Naive thymus-derived CD8-positive, alpha-beta T cell (primary cell): ENCODE measurements at regions not wholly inside any gene's neighbourhood (a gene's known extent, or its start where the extent isn't known, plus 50 kb on each side); places are given as distances from the start of the nearest gene placed in this dataset.
A peak's percentile ranks its signal among the peaks of the same experiment; 100 is the strongest.
"Not testable (repeated sequence)": the region's sequence is repeated elsewhere in the genome, so short reads cannot be mapped to it uniquely, and the experiment has no call there.

Experiments used
- ATAC-seq, 2 donors: fragments of 150-1000 bp; cut with Tn5 transposase in 1 of 2; sonication (Bioruptor Pico), chemical (Tn5 transposase) in 1 of 2; 1 replicate in 1 of 2; 2 replicates in 1 of 2; pipeline ENCODE4 v1.10.0; 2021; ENCODE audit warnings: mild to moderate bottlenecking in 2 of 2, moderate library complexity in 2 of 2
- POLR2A ChIA-PET: fragments of 350-600 bp; sonication (Branson Sonifier 250); formaldehyde crosslinking; loops from one replicate; lab custom pipeline; 2021; ENCODE audit warnings: antibody characterized with exemption; lab: Charles Lee
- DNase-seq, 10 donors: peaks; one replicate each; pipeline versions ENCODE4 v3.0.0 to v3.0.0-alpha.2; 2020 to 2022
- H3K27ac Mint-ChIP-seq, 10 donors: one replicate each; pipeline ENCODE4 v1.8.0; 2020 to 2022; ENCODE audit warnings: mild to moderate bottlenecking in 10 of 10, mixed read lengths in 10 of 10, moderate library complexity in 4 of 10, inconsistent platforms in 1 of 10
- H3K27me3 Mint-ChIP-seq, 5 donors: one replicate each; pipeline ENCODE4 v1.8.0; 2021 to 2022; ENCODE audit warnings: mixed read lengths in 5 of 5
- H3K36me3 Mint-ChIP-seq, 3 donors: one replicate each; pipeline ENCODE4 v1.8.0; 2020 to 2022; ENCODE audit warnings: mixed read lengths in 3 of 3, mild to moderate bottlenecking in 2 of 3, inconsistent platforms in 1 of 3
- H3K4me1 Mint-ChIP-seq, 4 donors: one replicate each; pipeline ENCODE4 v1.8.0; 2021 to 2022; ENCODE audit warnings: mixed read lengths in 4 of 4
- H3K4me3 Mint-ChIP-seq, 10 donors: one replicate each; pipeline ENCODE4 v1.8.0; 2020 to 2022; ENCODE audit warnings: mild to moderate bottlenecking in 10 of 10, mixed read lengths in 10 of 10, moderate library complexity in 6 of 10, inconsistent platforms in 1 of 10
- H3K9me3 Mint-ChIP-seq, 9 donors: one replicate each; pipeline ENCODE4 v1.8.0; 2020 to 2022; ENCODE audit warnings: mixed read lengths in 9 of 9, mild to moderate bottlenecking in 3 of 9, inconsistent platforms in 1 of 9, moderate library complexity in 1 of 9

DNA sequence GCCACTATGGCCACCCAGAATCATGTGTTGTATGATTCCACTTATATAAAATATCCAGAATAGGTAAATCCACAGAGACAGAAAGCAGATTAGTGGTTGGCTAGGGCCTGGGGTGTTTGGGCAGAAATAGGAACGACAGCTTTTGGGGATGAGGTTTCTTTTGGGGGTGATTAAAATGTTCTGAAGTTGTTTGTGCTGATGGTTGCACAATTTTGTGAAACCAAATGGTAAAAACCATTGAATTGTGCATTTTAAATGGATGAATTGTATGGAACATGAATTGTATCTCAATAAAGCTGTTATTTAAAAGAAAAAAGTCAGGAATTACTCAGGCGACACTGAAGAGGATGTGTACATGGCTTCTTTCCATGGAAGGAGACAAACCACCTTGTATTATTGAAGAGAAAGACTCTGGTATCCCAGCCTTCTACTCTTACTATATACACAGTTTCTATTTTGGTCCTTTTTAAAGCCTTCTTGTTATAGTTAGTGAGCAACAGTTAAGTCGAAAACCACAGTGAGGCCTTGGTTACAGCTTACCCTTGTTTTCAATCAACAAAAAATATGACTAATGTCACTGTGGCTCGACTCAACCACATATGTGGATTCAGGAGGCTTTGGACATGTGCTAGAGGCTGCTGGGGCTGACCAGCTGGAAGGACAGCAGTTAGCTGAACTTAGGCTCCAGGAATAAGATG is 57.1 kb upstream of the KMT2E start:
- no peak for DNase-seq
- POLR2A ChIA-PET: no interaction called here
- Mint-ChIP-seq H3K27me3 (no peaks in the 10 kb centered on the region), H3K36me3 (peaks cover 0 to 2% (median 1%) of the 10 kb centered on the region in 3 donors), H3K4me1 (peaks cover 9 to 44% (median 18%) of the 10 kb centered on the region in 4 donors), H3K4me3 (peak overlapping the region in 3 of 10 donors; percentile 15 to 68 (median 65)), H3K27ac (peak overlapping the region; percentile 4 to 92 (median 83)), H3K9me3 (no peaks in the 10 kb centered on the region)
- peak; percentile 63 to 75 for ATAC-seq

GRCh38 chr7:104958371-104958865 is 55.6 kb upstream of the KMT2E start:
- Mint-ChIP-seq H3K27me3 (no peaks in the 10 kb centered on the region), H3K27ac (peak overlapping the region in 2 of 10 donors; percentile 18 to 44), H3K36me3 (peaks cover 0 to 8% (median 0%) of the 10 kb centered on the region in 3 donors), H3K9me3 (no peaks in the 10 kb centered on the region), H3K4me1 (peaks cover 9 to 52% (median 18%) of the 10 kb centered on the region in 4 donors), H3K4me3 (no peak overlapping the region)
- DNase-seq: no peak
- POLR2A ChIA-PET: no interaction called here
- ATAC-seq: no peak

DNA sequence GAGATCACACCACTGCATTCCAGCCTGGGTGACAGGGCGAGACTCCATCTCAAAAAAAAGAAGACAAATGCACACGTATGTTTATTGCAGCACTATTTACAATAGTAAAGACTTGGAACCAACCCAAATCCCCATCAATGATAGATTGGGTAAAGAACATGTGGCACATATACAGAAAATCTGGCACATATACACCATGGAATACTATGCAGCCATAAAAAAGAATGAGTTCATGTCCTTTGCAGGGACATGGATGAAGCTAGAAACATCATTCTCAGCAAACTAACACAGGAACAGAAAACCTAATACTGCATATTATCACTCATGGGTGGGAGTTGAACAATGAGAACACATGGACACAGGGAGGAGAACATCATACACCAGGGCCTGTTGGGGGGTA is 54.5 kb upstream of the KMT2E start:
- H3K9me3 Mint-ChIP-seq, POLR2A ChIA-PET, ATAC-seq, H3K4me3 Mint-ChIP-seq, H3K27me3 Mint-ChIP-seq, DNase-seq, H3K27ac Mint-ChIP-seq: not testable (repeated sequence)
- peaks cover 0 to 11% (median 2%) of the 10 kb centered on the region in 3 donors for H3K36me3 Mint-ChIP-seq
- peaks cover 9 to 56% (median 18%) of the 10 kb centered on the region in 4 donors for H3K4me1 Mint-ChIP-seq

DNA sequence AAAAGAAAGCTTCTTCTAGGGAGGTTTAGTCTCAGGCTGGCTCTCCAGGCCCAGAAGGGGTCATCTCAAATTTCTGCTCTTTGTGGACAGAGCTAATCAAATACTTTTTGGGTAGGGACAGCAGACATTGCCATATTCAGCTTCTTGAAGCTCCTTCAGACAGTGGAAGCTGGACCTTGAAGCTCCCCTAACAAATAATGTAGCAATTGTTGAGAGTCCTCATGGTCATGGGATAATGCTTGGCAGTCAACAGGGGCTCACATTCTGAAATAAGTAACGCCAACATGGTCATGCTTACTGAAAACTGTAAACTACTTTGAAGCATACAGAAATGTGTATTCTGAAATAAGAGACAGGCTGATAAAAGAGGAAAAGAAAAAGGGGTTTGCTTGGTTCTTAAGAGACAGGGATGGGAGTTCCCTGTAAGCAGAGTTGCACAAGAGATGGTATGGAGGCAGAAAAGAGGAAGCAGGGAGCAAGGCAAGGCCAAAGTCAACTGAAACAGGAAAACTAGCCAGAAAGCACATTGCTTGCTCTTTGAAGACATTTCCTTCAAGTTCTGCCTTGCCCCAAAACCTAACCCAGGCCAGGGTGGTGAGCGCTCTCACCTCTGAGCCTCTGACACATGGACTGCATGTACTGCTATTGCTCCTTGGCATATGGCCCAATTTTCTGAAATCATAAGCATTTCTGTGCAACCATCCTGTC is 53.1 kb upstream of the KMT2E start:
- ATAC-seq: peak in 1 of 2 donors; percentile 20
- Mint-ChIP-seq H3K4me3 (no peak overlapping the region), H3K27me3 (no peaks in the 10 kb centered on the region), H3K36me3 (peaks cover 0 to 11% (median 2%) of the 10 kb centered on the region in 3 donors), H3K9me3 (no peaks in the 10 kb centered on the region), H3K4me1 (peaks cover 9 to 49% (median 16%) of the 10 kb centered on the region in 4 donors), H3K27ac (peak overlapping the region in 4 of 10 donors; percentile 22 to 85 (median 44))
- POLR2A ChIA-PET: no interaction called here
- no peak for DNase-seq

GRCh38 chr7:104961821-104962220 is 52.2 kb upstream of the KMT2E start:
- no peak for ATAC-seq
- Mint-ChIP-seq H3K4me1 (peaks cover 7 to 40% (median 12%) of the 10 kb centered on the region in 4 donors), H3K27ac (peak overlapping the region in 2 of 10 donors; percentile 7 to 32)

GRCh38 chr7:104962781-104963180 is 51.2 kb upstream of the KMT2E start:
- H3K4me1 Mint-ChIP-seq: peaks cover 3 to 31% (median 5%) of the 10 kb centered on the region in 4 donors
- no peak for ATAC-seq
- H3K27me3 Mint-ChIP-seq: no peaks in the 10 kb centered on the region
- no peaks in the 10 kb centered on the region for H3K9me3 Mint-ChIP-seq
- H3K27ac Mint-ChIP-seq: peak overlapping the region in 5 of 10 donors; percentile 7 to 66 (median 14)
- no peak overlapping the region for H3K4me3 Mint-ChIP-seq
- POLR2A ChIA-PET: no interaction called here
- DNase-seq: no peak
- peaks cover 0 to 11% (median 2%) of the 10 kb centered on the region in 3 donors for H3K36me3 Mint-ChIP-seq

More at GRCh38 chr7:104961821-104962220, 52.2 kb upstream of the KMT2E start:
- Mint-ChIP-seq H3K4me3 (peak overlapping the region in 1 of 10 donors; percentile 38), H3K36me3 (peaks cover 0 to 11% (median 2%) of the 10 kb centered on the region in 3 donors), H3K27me3 (no peaks in the 10 kb centered on the region), H3K9me3 (no peaks in the 10 kb centered on the region)
- POLR2A ChIA-PET: interaction anchor here (0.6 kb wide), 1 partner anchor 14 kb away, joined by 4 read pairs; no protein-coding TSS in a partner anchor
- DNase-seq: no peak

DNA sequence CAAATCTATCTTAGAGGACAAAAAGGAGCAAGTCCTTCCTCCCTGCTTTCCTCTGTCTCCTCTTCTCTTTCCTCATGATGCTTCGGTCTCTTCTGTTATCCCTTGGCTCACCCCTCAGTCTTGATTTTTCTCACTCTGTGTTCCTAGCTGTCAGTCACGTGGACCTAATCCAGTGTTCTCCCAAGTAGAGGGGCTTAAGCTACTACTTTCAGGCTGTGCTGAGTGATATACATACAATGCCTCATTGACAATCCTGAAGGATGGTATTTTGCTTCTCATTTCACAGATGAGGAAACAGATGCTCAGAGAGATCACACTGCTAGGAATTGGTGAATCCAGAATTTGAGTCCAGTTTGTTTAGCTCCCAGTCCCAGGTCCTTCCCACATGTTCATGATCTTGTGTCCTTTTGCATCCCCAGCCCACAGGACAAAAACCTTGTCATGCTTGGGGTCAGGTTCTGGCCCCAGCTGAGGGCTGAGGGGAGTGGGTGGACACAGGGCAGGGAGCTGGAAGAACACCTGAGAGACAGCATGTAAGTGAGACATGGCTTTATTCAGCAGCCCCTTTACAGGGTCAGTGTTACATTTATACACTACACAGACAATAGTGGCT is 50.5 kb upstream of the KMT2E start:
- no peak for ATAC-seq
- POLR2A ChIA-PET: no interaction called here
- Mint-ChIP-seq H3K27me3 (no peaks in the 10 kb centered on the region), H3K27ac (peak overlapping the region in 6 of 10 donors; percentile 18 to 73 (median 36)), H3K36me3 (peaks cover 0 to 11% (median 2%) of the 10 kb centered on the region in 3 donors), H3K9me3 (no peaks in the 10 kb centered on the region), H3K4me1 (peaks cover 3 to 31% (median 5%) of the 10 kb centered on the region in 4 donors), H3K4me3 (no peak overlapping the region)
- no peak for DNase-seq

DNA sequence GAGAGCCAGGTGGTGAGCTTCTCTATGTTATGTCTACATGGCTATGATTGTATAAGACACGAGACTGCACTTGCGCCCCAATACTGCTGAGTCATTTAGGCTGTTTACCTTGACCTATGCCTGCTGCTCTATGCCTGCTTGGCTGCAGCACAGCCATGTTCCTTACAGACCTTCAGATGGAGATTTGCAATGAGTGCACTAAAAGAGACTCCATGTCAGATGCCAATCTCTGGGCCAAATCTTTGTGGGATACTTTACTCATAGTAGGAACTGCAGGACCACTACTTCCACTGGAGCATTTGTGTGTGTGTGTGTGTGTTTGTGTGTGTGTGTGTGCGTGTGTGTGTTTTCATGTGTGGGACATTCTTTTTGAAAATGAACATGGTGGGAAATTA is 50.0 kb upstream of the KMT2E start:
- no peak overlapping the region for H3K27ac Mint-ChIP-seq
- no peak for DNase-seq
- H3K9me3 Mint-ChIP-seq: no peaks in the 10 kb centered on the region
- no peak for ATAC-seq
- H3K36me3 Mint-ChIP-seq: peaks cover 0 to 11% (median 2%) of the 10 kb centered on the region in 3 donors
- H3K4me1 Mint-ChIP-seq: peaks cover 3 to 28% (median 6%) of the 10 kb centered on the region in 4 donors
- H3K27me3 Mint-ChIP-seq: no peaks in the 10 kb centered on the region
- POLR2A ChIA-PET: no interaction called here
- no peak overlapping the region for H3K4me3 Mint-ChIP-seq
